ENCODE measurements at regions not wholly inside any gene's neighbourhood (a gene's known extent, or its start where the extent isn't known, plus 50 kb on each side); places are given as distances from the start of the nearest gene placed in this dataset.

DNA sequence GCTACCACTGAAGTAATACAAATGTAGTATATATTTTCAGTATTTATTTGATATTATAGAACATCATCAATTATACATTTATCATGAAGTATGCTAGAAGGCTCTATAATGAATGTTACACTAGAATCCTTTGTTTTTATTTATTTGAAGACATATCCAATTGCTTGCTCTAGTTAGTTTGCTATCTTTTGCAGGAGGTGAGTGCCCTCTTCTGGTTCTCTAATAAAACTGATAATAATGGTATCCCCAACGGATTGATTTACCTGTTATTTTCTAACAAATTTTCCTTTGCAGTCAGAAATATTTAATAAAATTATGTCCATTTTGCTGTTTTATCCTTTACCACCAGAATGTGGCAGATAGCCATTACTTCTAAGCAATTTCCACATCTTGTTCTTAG is 274.3 kb upstream of the TACR3 start:
- H3F3A ChIP-seq (ENCODE audit: low read length, unreplicated experiment) = no peaks in the 10 kb centered on the region
- no peak for TF ChIP-seq EZH2 (IDR thresholded peaks at IDR 0.05; ENCODE audit: low read length, unreplicated experiment)
- TF ChIP-seq, protein P1, sequence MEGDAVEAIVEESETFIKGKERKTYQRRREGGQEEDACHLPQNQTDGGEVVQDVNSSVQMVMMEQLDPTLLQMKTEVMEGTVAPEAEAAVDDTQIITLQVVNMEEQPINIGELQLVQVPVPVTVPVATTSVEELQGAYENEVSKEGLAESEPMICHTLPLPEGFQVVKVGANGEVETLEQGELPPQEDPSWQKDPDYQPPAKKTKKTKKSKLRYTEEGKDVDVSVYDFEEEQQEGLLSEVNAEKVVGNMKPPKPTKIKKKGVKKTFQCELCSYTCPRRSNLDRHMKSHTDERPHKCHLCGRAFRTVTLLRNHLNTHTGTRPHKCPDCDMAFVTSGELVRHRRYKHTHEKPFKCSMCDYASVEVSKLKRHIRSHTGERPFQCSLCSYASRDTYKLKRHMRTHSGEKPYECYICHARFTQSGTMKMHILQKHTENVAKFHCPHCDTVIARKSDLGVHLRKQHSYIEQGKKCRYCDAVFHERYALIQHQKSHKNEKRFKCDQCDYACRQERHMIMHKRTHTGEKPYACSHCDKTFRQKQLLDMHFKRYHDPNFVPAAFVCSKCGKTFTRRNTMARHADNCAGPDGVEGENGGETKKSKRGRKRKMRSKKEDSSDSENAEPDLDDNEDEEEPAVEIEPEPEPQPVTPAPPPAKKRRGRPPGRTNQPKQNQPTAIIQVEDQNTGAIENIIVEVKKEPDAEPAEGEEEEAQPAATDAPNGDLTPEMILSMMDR (conservative IDR thresholded peaks at IDR 0.05; ENCODE audit: low read depth, low read length) = peak; percentile 51
- peaks cover 12% of the 10 kb centered on the region; the same call in 1 of the 2 replicates for H3K4me1 ChIP-seq (ENCODE audit: insufficient read depth, low read length)
- H4K20me1 ChIP-seq (ENCODE audit: low read length) = no peaks in the 10 kb centered on the region
- no peaks in the 10 kb centered on the region for H3K36me3 ChIP-seq (ENCODE audit: low read depth, low read length)
- DNase-seq (peak; percentile 25), ATAC-seq (no peak; the same call in 1 of the 2 replicates)
- H3K27ac ChIP-seq (ENCODE audit: low read length) = no peak overlapping the region
- H2AFZ ChIP-seq (ENCODE audit: low read length) = peak overlapping the region; percentile 81; the same call in 1 of the 2 replicates
- peak overlapping the region; percentile 82 for H3K4me2 ChIP-seq (ENCODE audit: low read length)
- intact Hi-C loops (cut with micrococcal nuclease) = no loop called here
- no peak overlapping the region for H3K9ac ChIP-seq (ENCODE audit: low read length)
- BruUV-seq (replicated peaks) = no TSS peak
- peak overlapping the region; percentile 60; the same call in 1 of the 2 replicates for H3K4me3 ChIP-seq (ENCODE audit: low read length)
- no peaks in the 10 kb centered on the region for H3K9me2 ChIP-seq (replicated peaks; ENCODE audit: low read length)
- ChIA-PET CTCF (no interaction called here), POLR2A (ENCODE audit: unreplicated experiment) (no interaction called here)
- no peaks in the 10 kb centered on the region for H3K9me3 ChIP-seq (ENCODE audit: low read length)
- H3K79me2 ChIP-seq (ENCODE audit: low read length) = no peaks in the 10 kb centered on the region
- H3K27me3 ChIP-seq (ENCODE audit: low read length) = no peaks in the 10 kb centered on the region

DNA sequence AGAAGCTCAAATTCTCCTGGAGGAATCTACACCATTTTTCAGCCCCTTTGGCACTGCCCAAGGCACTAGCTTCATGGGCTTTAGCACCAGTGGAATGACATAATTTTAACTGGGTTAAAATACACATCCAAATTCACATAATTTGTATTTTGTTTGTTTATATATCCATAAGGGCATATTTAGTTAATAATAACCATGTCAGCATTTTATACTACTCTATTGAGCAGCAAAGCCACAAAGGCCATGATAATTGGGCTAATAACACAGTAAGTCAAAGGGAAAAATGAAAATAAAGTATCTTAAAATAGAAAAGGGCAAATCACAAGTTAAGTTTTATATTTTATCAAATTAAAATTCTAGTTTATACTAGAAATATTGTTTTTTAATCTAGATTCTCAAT is 262.7 kb upstream of the TACR3 start:
- H3K27me3 ChIP-seq (ENCODE audit: low read length) = no peaks in the 10 kb centered on the region
- H3K9me3 ChIP-seq (ENCODE audit: low read length) = no peaks in the 10 kb centered on the region
- no peaks in the 10 kb centered on the region for H4K20me1 ChIP-seq (ENCODE audit: low read length)
- intact Hi-C loops (cut with micrococcal nuclease) = no loop called here
- H2AFZ ChIP-seq (ENCODE audit: low read length) = no peak overlapping the region
- no peaks in the 10 kb centered on the region for H3K4me1 ChIP-seq (ENCODE audit: insufficient read depth, low read length)
- no peaks in the 10 kb centered on the region for H3K36me3 ChIP-seq (ENCODE audit: low read depth, low read length)
- no peak overlapping the region for H3K4me3 ChIP-seq (ENCODE audit: low read length)
- TF ChIP-seq EZH2phosphoT487 (IDR thresholded peaks at IDR 0.05; ENCODE audit: borderline replicate concordance, low read length) = no peak
- no peak for TF ChIP-seq EZH2 (IDR thresholded peaks at IDR 0.05; ENCODE audit: low read length, unreplicated experiment)
- TF ChIP-seq, protein P1 (conservative IDR thresholded peaks at IDR 0.05; ENCODE audit: low read depth, low read length) = no peak
- BruUV-seq (replicated peaks) = no TSS peak
- H3K9ac ChIP-seq (ENCODE audit: low read length) = no peak overlapping the region
- no peak overlapping the region for H3K4me2 ChIP-seq (ENCODE audit: low read length)
- CTCF ChIA-PET = no interaction called here
- H3K79me2 ChIP-seq (ENCODE audit: low read length) = no peaks in the 10 kb centered on the region
- POLR2A ChIA-PET (ENCODE audit: unreplicated experiment) = no interaction called here
- H3K9me2 ChIP-seq (replicated peaks; ENCODE audit: low read length) = no peaks in the 10 kb centered on the region
- no peak for ATAC-seq
- no peak for DNase-seq
- no peaks in the 10 kb centered on the region for H3F3A ChIP-seq (ENCODE audit: low read length, unreplicated experiment)
- H3K27ac ChIP-seq (ENCODE audit: low read length) = no peak overlapping the region

DNA sequence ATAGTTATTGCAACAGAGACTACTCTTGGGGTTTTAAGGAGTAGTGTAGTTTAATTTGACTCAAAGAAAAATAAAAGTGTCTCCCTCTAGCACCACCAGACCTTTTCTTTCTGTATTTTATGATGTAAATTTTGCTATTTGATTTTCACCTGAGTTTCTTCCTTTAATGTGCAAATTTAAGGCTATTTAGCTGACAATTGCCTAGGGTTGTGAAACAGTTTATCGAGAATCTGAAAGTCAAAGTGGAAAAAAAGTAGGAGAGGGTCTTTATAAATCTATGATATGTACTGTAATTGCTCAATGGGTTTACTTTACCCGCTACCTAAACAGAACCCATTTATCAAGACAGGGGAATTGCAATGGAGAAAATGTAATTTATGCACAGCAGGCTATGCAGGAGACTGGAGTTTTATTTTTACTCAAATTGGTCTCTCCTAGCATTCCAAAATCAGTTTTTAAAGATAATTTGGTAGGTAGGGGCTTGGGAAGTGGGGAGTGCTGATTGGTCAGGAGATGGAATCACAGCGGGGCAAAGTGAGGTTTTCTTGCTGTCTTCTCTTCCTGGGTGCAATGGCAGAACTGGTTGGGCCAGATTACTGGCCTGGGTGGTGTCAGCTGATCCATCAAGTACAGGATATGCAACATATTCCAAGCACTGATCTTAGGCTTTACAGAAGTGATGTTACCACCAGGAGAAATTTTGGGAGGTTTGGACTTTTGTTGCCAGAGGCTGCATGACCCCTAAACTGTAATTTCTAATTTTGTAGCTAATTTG is 228.6 kb upstream of the TACR3 start:
- H2AFZ ChIP-seq (ENCODE audit: low read length) = no peak overlapping the region
- ATAC-seq = no peak
- no peak overlapping the region for H3K4me3 ChIP-seq (ENCODE audit: low read length)
- H3K79me2 ChIP-seq (ENCODE audit: low read length) = no peaks in the 10 kb centered on the region
- no peaks in the 10 kb centered on the region for H3K27me3 ChIP-seq (ENCODE audit: low read length)
- H3K4me2 ChIP-seq (ENCODE audit: low read length) = no peak overlapping the region
- H3K9ac ChIP-seq (ENCODE audit: low read length) = no peak overlapping the region
- no peaks in the 10 kb centered on the region for H3F3A ChIP-seq (ENCODE audit: low read length, unreplicated experiment)
- H3K9me3 ChIP-seq (ENCODE audit: low read length) = no peaks in the 10 kb centered on the region
- peak; percentile 14 for DNase-seq
- no peaks in the 10 kb centered on the region for H3K4me1 ChIP-seq (ENCODE audit: insufficient read depth, low read length)
- no peaks in the 10 kb centered on the region for H3K36me3 ChIP-seq (ENCODE audit: low read depth, low read length)
- no TSS peak for BruUV-seq (replicated peaks)
- TF ChIP-seq EZH2 (IDR thresholded peaks at IDR 0.05; ENCODE audit: low read length, unreplicated experiment) (no peak), EZH2phosphoT487 (IDR thresholded peaks at IDR 0.05; ENCODE audit: borderline replicate concordance, low read length) (no peak)
- TF ChIP-seq, protein P1 (conservative IDR thresholded peaks at IDR 0.05; ENCODE audit: low read depth, low read length) = no peak
- intact Hi-C loops (cut with micrococcal nuclease) = no loop called here
- no peaks in the 10 kb centered on the region for H3K9me2 ChIP-seq (replicated peaks; ENCODE audit: low read length)
- ChIA-PET POLR2A (ENCODE audit: unreplicated experiment) (no interaction called here), CTCF (no interaction called here)
- H4K20me1 ChIP-seq (ENCODE audit: low read length) = no peaks in the 10 kb centered on the region
- no peak overlapping the region for H3K27ac ChIP-seq (ENCODE audit: low read length)

Measured in PC-3 (cell line).